ENCODE measurements at regions not wholly inside any gene's neighbourhood (a gene's known extent, or its start where the extent isn't known, plus 50 kb on each side); places are given as distances from the start of the nearest gene placed in this dataset.

GRCh38 chr1:191969290-191969689 is 189.0 kb upstream of the RGS18 start:
- BruUV-seq (replicated peaks) = no TSS peak
- no peak for ATAC-seq
- WGBS (ENCODE audit: insufficient coverage, low coverage, missing lambda C conversion rate) = 14% methylated on average over 5 of the region's 5 CpGs
- Histone ChIP-seq H3K4me3 (no peak overlapping the region), H3K27me3 (ENCODE audit: control insufficient read depth in 2 of 2, insufficient read depth in 2 of 2, low read length in 2 of 2) (no peaks in the 10 kb centered on the region), H3K36me3 (ENCODE audit: control insufficient read depth, insufficient read depth, low read length) (no peaks in the 10 kb centered on the region), H3K79me2 (ENCODE audit: control insufficient read depth, insufficient read depth, low read length) (no peaks in the 10 kb centered on the region), H3K27ac (ENCODE audit: extremely low read depth, low read depth, low read length) (no peak overlapping the region), H2AFZ (ENCODE audit: low read depth, low read length) (peak overlapping the region; percentile 8; the same call in 1 of the 2 replicates), H3K9ac (ENCODE audit: insufficient read depth in 1 of 2, low read depth in 2 of 2, low read length in 2 of 2) (no peak overlapping the region), H3K4me2 (ENCODE audit: insufficient read depth, low read length) (no peak overlapping the region), H3K4me1 (replicated peaks in 1 of 2; ENCODE audit: control insufficient read depth in 2 of 2, insufficient read depth in 2 of 2, low read length in 2 of 2) (no peaks in the 10 kb centered on the region), H3K9me3 (replicated peaks; ENCODE audit: control insufficient read depth, insufficient read depth, low read depth, low read length) (no peaks in the 10 kb centered on the region), H3K9me1 (ENCODE audit: control insufficient read depth, insufficient read depth, low read length) (no peaks in the 10 kb centered on the region), H4K20me1 (replicated peaks; ENCODE audit: control insufficient read depth, insufficient read depth, low read length) (no peaks in the 10 kb centered on the region)
- no peak for TF ChIP-seq SRSF1 (IDR thresholded peaks at IDR 0.05; ENCODE audit: low read depth, low read length)
- TF ChIP-seq ZNF384 (IDR thresholded peaks at IDR 0.05; ENCODE audit: low read depth, low read length) = no peak
- no peak for TF ChIP-seq ZNF584 (CRISPR knock-in tag; IDR thresholded peaks at IDR 0.05; ENCODE audit: low read depth)
- TF ChIP-seq ZNF282 (CRISPR knock-in tag; IDR thresholded peaks at IDR 0.05) = no peak
- TF ChIP-seq, protein P1, sequence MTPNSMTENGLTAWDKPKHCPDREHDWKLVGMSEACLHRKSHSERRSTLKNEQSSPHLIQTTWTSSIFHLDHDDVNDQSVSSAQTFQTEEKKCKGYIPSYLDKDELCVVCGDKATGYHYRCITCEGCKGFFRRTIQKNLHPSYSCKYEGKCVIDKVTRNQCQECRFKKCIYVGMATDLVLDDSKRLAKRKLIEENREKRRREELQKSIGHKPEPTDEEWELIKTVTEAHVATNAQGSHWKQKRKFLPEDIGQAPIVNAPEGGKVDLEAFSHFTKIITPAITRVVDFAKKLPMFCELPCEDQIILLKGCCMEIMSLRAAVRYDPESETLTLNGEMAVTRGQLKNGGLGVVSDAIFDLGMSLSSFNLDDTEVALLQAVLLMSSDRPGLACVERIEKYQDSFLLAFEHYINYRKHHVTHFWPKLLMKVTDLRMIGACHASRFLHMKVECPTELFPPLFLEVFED (CRISPR knock-in tag; conservative IDR thresholded peaks at IDR 0.05) = no peak
- TF ChIP-seq SLC30A9 (CRISPR knock-in tag; IDR thresholded peaks at IDR 0.05) = no peak
- no peak for TF ChIP-seq HNRNPLL (IDR thresholded peaks at IDR 0.05; ENCODE audit: low read depth, low read length, poor library complexity, severe bottlenecking)
- TF ChIP-seq KHSRP (IDR thresholded peaks at IDR 0.05) = no peak
- TF ChIP-seq RFX5 (IDR thresholded peaks at IDR 0.05; ENCODE audit: low read depth, low read length) = no peak
- TF ChIP-seq RB1 (IDR thresholded peaks at IDR 0.05; ENCODE audit: low read depth) = no peak
- TF ChIP-seq, protein P2, sequence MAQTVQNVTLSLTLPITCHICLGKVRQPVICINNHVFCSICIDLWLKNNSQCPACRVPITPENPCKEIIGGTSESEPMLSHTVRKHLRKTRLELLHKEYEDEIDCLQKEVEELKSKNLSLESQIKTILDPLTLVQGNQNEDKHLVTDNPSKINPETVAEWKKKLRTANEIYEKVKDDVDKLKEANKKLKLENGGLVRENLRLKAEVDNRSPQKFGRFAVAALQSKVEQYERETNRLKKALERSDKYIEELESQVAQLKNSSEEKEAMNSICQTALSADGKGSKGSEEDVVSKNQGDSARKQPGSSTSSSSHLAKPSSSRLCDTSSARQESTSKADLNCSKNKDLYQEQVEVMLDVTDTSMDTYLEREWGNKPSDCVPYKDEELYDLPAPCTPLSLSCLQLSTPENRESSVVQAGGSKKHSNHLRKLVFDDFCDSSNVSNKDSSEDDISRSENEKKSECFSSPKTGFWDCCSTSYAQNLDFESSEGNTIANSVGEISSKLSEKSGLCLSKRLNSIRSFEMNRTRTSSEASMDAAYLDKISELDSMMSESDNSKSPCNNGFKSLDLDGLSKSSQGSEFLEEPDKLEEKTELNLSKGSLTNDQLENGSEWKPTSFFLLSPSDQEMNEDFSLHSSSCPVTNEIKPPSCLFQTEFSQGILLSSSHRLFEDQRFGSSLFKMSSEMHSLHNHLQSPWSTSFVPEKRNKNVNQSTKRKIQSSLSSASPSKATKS (CRISPR knock-in tag; IDR thresholded peaks at IDR 0.05) = no peak
- ChIA-PET CTCF (ENCODE audit: low intra/inter-chr PET ratio) (no interaction called here), POLR2A (no interaction called here)
- intact Hi-C loops (cut with micrococcal nuclease) = no loop called here
- no peak for DNase-seq (ENCODE audit: extremely low read depth in 1 of 4, low spot score in 3 of 4)
- in situ Hi-C loops (cut with MboI) = no loop called here
- no peak for FAIRE-seq
